KMS-11 (cell line): ENCODE measurements at regions not wholly inside any gene's neighbourhood (a gene's known extent, or its start where the extent isn't known, plus 50 kb on each side); places are given as distances from the start of the nearest gene placed in this dataset.
"Not testable (repeated sequence)": the region's sequence is repeated elsewhere in the genome, so short reads cannot be mapped to it uniquely, and the experiment has no call there.

Source experiments
- H2AFZ ChIP-seq: fragments of 200-600 bp; sonication (generic); 2 replicates; pipeline ENCODE4 v1.6.1; 2016; ENCODE audit warnings: antibody characterized with exemption, mixed run types, low read depth
- H3K27ac ChIP-seq: fragments of 200-600 bp; sonication (generic); 2 replicates; pipeline ENCODE4 v1.6.1; 2016; ENCODE audit warnings: mild to moderate bottlenecking, mixed run types
- H3K27me3 ChIP-seq: fragments of 200-600 bp; sonication (generic); 2 replicates; pipeline ENCODE4 v1.6.1; 2017; ENCODE audit warnings: mild to moderate bottlenecking, low read depth, mixed run types, moderate library complexity; ENCODE audit not compliant: insufficient read depth
- H3K36me3 ChIP-seq: fragments of 200-600 bp; sonication (generic); 2 replicates; pipeline ENCODE4 v1.6.1; 2017; ENCODE audit warnings: mild to moderate bottlenecking, mixed run types; ENCODE audit not compliant: insufficient read depth
- H3K4me1 ChIP-seq: fragments of 200-600 bp; sonication (generic); 2 replicates; pipeline ENCODE4 v1.6.1; 2016; ENCODE audit warnings: mild to moderate bottlenecking, low read depth, mixed run types; ENCODE audit not compliant: poor library complexity, severe bottlenecking
- H3K4me2 ChIP-seq: fragments of 200-600 bp; sonication (generic); 2 replicates; pipeline ENCODE4 v1.7.0; 2016; ENCODE audit warnings: mild to moderate bottlenecking, mixed run types
- H3K4me3 ChIP-seq: fragments of 200-600 bp; sonication (generic); IDR thresholded peaks from 2 replicates; pipeline ENCODE4 v1.6.1; 2017; ENCODE audit warnings: low read depth, low read length, mixed read lengths; ENCODE audit not compliant: insufficient read depth
- H3K79me2 ChIP-seq: fragments of 200-600 bp; sonication (generic); 2 replicates; pipeline ENCODE4 v1.6.1; 2016; ENCODE audit warnings: low read depth, mixed run types; ENCODE audit not compliant: insufficient read depth
- H3K9ac ChIP-seq: fragments of 200-600 bp; sonication (generic); 2 replicates; pipeline ENCODE4 v1.6.1; 2016; ENCODE audit warnings: mild to moderate bottlenecking, mixed run types
- H4K20me1 ChIP-seq: fragments of 200-600 bp; sonication (generic); 2 replicates; pipeline ENCODE4 v1.6.1; 2016; ENCODE audit warnings: mild to moderate bottlenecking, mixed run types; ENCODE audit not compliant: insufficient read depth

DNA sequence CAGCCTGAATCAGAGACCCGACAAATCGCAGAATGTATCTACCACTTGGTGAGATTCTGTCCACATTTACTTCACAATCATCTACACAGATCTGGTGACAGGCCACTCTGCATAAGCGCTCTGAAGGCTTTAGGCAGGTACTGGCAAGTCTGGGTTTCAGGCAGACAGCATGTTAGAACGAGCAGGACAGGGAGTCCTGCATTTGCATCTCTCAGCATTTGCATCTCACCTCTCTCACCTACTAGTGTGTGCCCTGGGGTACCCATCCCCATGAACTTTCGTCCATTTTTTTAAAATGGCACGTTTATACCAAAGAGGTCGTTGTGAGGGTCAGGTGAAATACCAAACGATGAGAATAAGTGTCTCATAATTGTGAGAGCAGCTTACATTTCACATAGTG, 108.2 kb downstream of the SPATA31A1 start:
- not testable (repeated sequence) for H3K27me3 ChIP-seq, H3K36me3 ChIP-seq, H3K27ac ChIP-seq, H3K79me2 ChIP-seq, H3K9ac ChIP-seq, H4K20me1 ChIP-seq, H3K4me3 ChIP-seq, H3K4me1 ChIP-seq
- peak overlapping the region; percentile 78; the same call in 1 of the 2 replicates for H2AFZ ChIP-seq
- H3K4me2 ChIP-seq = peak overlapping the region; percentile 17; the same call in 1 of the 2 replicates

DNA sequence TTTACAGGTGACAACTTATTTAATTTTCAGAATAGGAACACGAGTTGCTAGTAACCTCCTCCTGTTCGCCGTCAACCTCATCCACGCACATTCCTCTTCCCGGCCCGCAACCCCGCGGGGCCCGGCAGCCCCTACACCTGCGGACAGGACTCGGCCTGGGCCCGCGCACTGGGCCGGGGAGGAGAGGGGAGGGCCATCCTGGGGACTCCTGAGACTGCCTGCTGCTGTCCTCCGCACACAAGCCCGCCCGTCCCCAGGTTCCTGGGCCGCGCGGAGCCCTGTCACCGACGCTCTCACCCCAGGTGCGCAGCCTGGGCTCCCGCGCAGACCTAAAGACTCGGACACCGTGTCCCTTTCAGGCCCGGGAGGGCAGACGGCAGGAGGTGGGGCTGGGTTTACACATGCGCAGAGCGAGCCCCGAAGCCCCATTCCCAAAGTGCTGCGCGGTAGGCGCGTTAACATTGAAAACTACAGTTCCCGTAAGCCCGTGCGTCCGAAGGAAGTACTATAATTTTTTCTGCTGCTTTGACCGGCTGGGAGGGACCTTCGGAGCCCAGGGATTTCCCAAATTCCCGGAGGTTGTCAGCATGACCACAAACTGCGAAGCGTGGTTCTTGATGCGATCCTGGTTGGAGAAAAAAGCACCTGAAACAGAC, 108.8 kb downstream of the SPATA31A1 start:
- Histone ChIP-seq H3K4me2 (peak overlapping the region; percentile 23; the same call in 1 of the 2 replicates), H2AFZ (peak overlapping the region; percentile 78)
- H4K20me1 ChIP-seq, H3K27me3 ChIP-seq, H3K36me3 ChIP-seq, H3K4me1 ChIP-seq, H3K79me2 ChIP-seq, H3K9ac ChIP-seq, H3K27ac ChIP-seq, H3K4me3 ChIP-seq: not testable (repeated sequence)

DNA sequence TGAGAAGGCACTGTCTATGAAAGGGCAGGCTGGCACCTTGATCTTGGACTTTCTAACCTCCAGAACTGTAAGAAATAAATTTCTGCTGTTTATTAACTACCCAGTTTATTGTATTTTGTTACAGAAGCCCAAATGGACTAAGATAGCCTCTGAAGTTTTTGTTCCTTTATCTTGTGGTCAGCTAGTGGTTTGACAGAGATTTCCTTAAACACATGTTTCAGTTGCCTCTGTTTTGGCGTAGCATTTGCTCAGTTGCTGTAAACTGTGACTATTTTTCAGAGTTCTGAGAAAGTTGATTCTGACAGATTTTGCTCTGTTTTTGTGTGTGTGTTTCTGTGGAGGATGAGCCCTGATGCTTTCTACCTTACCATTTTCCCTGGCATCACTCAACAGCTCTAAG, 119.0 kb downstream of the SPATA31A1 start:
- H3K9ac ChIP-seq, H3K4me2 ChIP-seq, H3K79me2 ChIP-seq, H3K4me1 ChIP-seq, H3K36me3 ChIP-seq, H4K20me1 ChIP-seq, H3K27me3 ChIP-seq, H3K27ac ChIP-seq, H3K4me3 ChIP-seq, H2AFZ ChIP-seq: not testable (repeated sequence)

- H3K9ac ChIP-seq, H4K20me1 ChIP-seq, H2AFZ ChIP-seq, H3K36me3 ChIP-seq, H3K27ac ChIP-seq, H3K4me1 ChIP-seq, H3K4me2 ChIP-seq, H3K79me2 ChIP-seq, H3K27me3 ChIP-seq, H3K4me3 ChIP-seq: not testable (repeated sequence)
Measured at GRCh38 chr9:39483073-39483472, 127.6 kb downstream of the SPATA31A1 start.

DNA sequence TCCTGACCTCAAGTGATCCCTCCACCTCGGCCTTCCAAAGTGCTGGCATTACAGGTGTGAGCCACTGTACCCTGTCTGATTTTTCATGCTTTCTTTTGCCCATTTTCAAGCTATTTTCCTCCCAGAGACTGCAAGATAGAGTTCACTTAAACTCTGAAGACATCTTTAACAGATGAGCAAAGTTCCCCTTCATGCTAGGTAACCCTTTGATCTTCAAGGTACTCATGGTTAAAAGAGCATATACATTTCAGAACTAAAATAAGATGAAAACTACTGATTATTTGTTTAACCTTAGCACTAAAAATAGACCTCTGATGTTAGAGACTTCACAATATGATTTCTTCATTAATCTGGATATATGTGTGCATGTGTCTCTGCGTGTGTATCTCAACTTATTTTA, 128.4 kb downstream of the SPATA31A1 start:
- not testable (repeated sequence) for H3K79me2 ChIP-seq, H3K27ac ChIP-seq, H2AFZ ChIP-seq, H3K4me2 ChIP-seq, H3K4me1 ChIP-seq, H3K4me3 ChIP-seq, H3K36me3 ChIP-seq, H4K20me1 ChIP-seq, H3K27me3 ChIP-seq, H3K9ac ChIP-seq

DNA sequence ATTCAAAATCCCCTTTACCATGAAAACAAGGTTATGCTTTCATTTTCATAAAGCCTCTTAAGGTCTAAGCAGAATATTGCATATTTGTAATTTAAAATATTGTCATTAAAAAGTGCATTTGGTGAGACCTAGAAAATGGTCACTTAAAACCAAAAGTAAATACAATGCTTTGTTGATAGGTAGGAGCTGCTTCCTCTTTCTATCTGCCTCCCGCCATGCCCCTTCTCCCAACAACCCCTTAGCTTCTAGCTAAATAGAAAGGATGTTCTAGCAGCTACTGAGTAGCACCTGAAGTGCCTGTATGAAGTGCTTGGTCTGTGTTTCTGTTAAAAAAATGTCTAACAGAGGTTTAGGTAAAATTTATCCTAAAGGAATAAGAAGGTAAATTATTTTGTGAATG, 128.8 kb downstream of the SPATA31A1 start:
- not testable (repeated sequence) for H3K4me1 ChIP-seq, H3K4me3 ChIP-seq, H3K79me2 ChIP-seq, H4K20me1 ChIP-seq, H3K4me2 ChIP-seq, H3K27ac ChIP-seq, H3K27me3 ChIP-seq, H3K36me3 ChIP-seq, H2AFZ ChIP-seq, H3K9ac ChIP-seq

- not testable (repeated sequence) for H3K79me2 ChIP-seq, H3K4me3 ChIP-seq, H3K4me1 ChIP-seq, H3K36me3 ChIP-seq, H2AFZ ChIP-seq, H3K27me3 ChIP-seq, H3K9ac ChIP-seq, H3K4me2 ChIP-seq, H4K20me1 ChIP-seq, H3K27ac ChIP-seq
Measured at GRCh38 chr9:39487477-39487876, 132.0 kb downstream of the SPATA31A1 start.

GRCh38 chr9:39496248-39496647, 140.8 kb downstream of the SPATA31A1 start:
- not testable (repeated sequence) for H3K79me2 ChIP-seq, H2AFZ ChIP-seq, H3K4me2 ChIP-seq, H3K27me3 ChIP-seq, H3K27ac ChIP-seq, H3K36me3 ChIP-seq, H3K4me3 ChIP-seq, H4K20me1 ChIP-seq, H3K9ac ChIP-seq, H3K4me1 ChIP-seq

GRCh38 chr9:39503178-39503577, 147.7 kb downstream of the SPATA31A1 start:
- not testable (repeated sequence) for H3K36me3 ChIP-seq, H3K4me1 ChIP-seq, H3K79me2 ChIP-seq, H3K27me3 ChIP-seq, H3K27ac ChIP-seq, H4K20me1 ChIP-seq, H3K4me2 ChIP-seq, H2AFZ ChIP-seq, H3K9ac ChIP-seq, H3K4me3 ChIP-seq

GRCh38 chr9:39527387-39528029, 172.0 kb downstream of the SPATA31A1 start:
- H3K36me3 ChIP-seq, H3K4me1 ChIP-seq, H3K4me3 ChIP-seq, H4K20me1 ChIP-seq, H3K79me2 ChIP-seq, H3K27me3 ChIP-seq, H3K4me2 ChIP-seq, H3K9ac ChIP-seq, H3K27ac ChIP-seq, H2AFZ ChIP-seq: not testable (repeated sequence)
